HG03103 (cell line): ENCODE measurements at regions not wholly inside any gene's neighbourhood (a gene's known extent, or its start where the extent isn't known, plus 50 kb on each side); places are given as distances from the start of the nearest gene placed in this dataset.
"Not testable (repeated sequence)": the region's sequence is repeated elsewhere in the genome, so short reads cannot be mapped to it uniquely, and the experiment has no call there.

ENCODE experiments used
- ATAC-seq: cut with Tn5 transposase; IDR thresholded peaks from one replicate; pipeline ENCODE4 v1.9.1; 2021; ENCODE audit warnings: low read depth; ENCODE audit not compliant: unreplicated experiment

- ATAC-seq = no peak
Measured at GRCh38 chr2:234805836-234806235, 146.0 kb upstream of the SH3BP4 start.

DNA sequence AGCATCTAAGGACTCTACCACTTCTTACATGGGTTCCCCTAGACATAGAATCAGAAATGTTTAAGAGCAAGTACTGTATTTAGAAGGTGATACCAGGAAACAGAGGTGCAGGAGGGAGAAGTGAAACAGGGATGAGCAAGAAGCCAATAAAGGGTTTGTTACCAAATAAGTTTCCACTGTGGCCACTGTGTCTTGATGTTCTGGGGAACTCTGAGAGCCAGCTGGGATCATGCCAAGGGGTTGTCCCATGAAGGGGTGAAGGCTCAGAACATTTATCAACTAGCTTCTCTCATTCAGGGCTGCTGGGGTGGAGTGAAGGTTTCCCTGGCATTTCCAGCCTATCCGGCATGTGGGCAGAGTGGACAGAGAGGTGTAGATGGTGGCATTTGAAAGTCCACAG, 147.1 kb upstream of the SH3BP4 start:
- no peak for ATAC-seq

GRCh38 chr2:234802845-234803171, 149.0 kb upstream of the SH3BP4 start:
- no peak for ATAC-seq

GRCh38 chr2:234802071-234802844, 149.6 kb upstream of the SH3BP4 start:
- ATAC-seq = no peak

DNA sequence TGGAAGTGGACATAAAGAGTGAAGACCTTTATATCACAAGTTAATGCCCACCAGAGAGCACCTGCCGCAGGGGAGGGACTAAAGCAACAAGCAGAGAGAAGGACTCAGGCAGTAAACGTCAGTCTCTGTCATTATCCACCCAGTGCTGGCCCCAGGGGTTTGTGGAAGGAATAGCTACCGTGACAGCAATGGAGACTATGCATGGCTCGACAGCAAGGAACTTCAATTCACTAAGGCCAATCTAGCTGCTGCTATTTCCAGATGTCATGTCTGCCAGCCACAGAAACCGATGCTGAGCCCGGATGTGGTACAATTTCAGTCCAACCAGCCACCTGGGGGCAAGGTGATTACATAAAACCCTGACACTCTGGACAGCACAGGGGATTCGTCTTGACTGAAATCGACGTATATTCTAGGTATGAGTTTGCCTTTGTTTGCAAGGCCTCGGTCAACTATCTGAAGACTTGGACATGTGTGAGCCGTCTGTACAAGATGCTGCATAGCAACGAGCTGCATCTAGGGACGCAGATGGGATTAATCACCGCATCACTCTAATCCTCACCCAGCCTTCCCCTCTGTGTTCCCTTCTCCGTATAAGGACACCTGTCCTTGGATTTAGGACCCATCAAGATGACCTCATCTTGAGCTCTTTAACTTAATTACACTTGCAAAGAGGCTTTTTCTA, 154.1 kb upstream of the SH3BP4 start:
- no peak for ATAC-seq

- no peak for ATAC-seq
Measured at GRCh38 chr2:234796045-234796591, 155.7 kb upstream of the SH3BP4 start.

GRCh38 chr2:234795272-234795920, 156.4 kb upstream of the SH3BP4 start:
- ATAC-seq = no peak

DNA sequence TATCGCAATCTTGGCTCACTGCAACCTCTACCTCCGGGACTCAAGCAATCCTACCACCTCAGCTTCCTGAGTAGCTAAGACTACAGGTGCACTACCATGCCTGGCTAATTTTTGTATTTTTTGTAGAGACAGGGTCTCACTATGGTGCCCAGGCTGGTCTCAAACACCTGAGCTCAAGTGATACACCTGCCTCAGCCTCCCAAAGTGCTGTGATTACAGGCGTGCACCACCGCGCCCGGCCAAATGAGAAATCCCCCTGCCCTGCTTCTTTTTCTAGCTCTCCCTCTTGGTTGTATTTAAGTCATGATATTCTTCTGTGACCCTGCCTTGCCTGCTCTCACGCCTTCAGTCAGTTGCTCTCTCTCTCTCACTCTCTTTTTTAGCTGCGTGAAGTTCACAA, 157.0 kb upstream of the SH3BP4 start:
- no peak for ATAC-seq

DNA sequence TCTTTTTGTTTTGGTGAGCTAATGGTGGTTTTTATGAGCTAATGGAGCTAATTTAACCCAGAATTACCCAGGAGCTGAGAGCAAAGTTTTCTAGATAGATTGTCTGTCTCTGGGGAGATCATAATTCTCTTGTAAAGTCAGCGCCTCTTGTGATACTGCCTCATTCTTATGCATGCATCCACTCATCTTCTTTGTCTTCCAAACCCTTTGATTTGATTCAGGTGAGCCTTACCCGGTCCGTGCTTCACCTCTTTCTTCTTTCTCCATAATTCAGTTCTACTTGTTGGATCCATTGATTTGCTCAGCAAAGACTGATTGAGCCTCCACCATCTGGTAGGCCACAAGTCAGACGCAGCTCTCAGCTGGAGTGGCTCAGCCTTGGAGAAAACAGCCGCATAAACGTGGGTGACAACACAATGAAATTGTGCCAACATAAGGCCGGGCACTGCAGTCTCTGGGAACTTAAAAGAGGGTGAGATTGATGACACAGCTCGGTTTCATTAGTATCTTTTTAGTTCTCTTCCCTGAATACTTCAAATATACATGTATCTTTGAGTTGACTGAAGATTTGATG, 158.5 kb upstream of the SH3BP4 start:
- no peak for ATAC-seq

DNA sequence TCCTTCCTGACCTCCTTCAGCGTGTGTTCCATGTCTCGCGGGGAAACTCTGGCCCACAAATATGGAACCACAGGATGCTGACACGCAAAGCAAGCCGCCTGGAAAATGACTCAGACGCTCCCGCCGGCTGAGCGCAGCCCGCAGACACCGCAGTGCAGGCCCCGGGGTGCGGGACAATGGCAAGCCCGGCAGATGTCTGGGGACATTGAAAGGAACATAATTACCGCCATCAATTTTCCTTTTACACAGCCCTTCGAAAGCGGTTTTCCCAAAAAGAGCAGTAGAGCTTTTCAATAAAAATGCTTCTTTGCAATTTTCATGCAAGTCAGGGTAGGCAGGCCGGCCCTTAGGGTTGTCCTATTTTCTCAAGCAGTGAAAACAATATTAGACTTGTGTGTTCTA, 159.2 kb upstream of the SH3BP4 start:
- ATAC-seq = no peak

DNA sequence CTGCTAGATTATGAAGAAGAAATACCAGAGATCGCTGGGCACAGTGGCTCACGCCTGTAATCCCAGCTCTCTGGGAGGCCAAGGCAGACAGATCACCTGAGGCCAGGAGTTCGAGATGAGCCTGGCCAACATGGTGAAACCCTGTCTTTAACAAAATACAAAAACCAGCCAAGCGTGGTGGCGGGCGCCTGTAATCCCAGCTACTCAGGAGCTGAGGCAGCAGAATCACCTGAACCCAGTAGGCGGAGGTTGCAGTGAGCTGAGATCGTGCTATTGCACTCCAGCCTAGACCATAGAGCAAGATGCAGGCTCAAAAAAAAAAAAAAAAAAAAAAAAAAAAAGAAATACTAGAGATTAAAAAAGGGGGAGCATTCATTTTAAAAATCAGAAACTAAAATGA, 159.7 kb upstream of the SH3BP4 start:
- not testable (repeated sequence) for ATAC-seq

- no peak for ATAC-seq
Measured at GRCh38 chr2:234790380-234790779, 161.4 kb upstream of the SH3BP4 start.

DNA sequence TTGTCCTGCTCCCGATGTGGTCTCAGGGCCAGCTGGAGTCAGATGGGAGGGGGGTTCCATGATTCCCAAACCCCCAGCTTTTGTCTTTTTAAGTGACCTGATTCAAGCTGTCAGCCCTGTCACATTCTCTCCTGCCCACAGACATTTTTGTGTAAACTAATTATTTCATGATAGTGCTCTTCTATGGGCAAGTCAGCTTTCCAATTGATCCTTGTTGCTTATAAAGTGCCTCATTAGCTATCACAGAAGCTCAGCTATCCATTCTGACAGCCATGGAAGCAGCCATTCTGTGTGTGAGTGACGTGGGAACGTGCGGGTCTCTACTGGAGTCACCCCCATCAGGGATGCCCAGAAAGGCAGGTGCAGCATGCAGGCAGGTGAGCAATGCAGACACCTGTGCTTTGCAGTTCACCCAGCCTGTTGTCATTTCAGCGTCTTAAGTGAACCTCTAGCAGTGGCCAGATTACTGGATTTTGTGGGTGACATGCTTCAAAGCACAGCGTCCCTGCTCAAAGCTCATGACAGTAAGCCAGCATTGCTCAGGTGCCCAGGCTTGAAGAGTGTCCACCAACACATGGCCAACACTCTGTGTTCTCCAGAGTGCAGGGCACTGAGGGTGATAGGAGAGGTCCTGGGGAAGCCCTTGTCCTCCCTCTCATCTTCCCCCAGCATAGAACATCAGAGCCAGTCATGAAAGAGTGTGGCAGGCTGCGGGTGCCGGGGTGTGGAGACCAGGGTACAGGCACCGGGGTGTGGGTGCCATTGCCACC, 162.1 kb upstream of the SH3BP4 start:
- no peak for ATAC-seq

- ATAC-seq = no peak
Measured at GRCh38 chr2:234788841-234789240, 163.0 kb upstream of the SH3BP4 start.

DNA sequence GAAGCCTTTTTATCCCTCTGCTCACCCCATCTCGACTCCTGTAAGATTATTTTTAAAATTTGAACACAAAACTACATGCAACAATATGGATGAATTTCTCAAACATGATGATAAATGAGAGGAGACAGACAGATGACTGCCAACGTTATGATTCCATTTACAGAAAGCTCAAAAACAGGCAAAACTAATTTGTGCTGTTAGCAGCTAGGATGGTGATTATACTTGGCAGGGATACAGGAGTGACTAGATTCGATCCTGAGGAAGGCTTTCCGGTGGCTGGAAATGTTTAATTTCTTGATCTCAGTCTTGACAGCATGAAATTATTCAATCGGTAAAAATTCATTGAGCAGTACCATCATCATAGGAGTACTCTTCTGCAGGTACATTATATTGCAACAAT, 163.4 kb upstream of the SH3BP4 start:
- ATAC-seq = no peak

GRCh38 chr2:234787114-234787513, 164.7 kb upstream of the SH3BP4 start:
- ATAC-seq = no peak

GRCh38 chr2:234773764-234774409, 177.9 kb upstream of the SH3BP4 start:
- ATAC-seq = no peak

DNA sequence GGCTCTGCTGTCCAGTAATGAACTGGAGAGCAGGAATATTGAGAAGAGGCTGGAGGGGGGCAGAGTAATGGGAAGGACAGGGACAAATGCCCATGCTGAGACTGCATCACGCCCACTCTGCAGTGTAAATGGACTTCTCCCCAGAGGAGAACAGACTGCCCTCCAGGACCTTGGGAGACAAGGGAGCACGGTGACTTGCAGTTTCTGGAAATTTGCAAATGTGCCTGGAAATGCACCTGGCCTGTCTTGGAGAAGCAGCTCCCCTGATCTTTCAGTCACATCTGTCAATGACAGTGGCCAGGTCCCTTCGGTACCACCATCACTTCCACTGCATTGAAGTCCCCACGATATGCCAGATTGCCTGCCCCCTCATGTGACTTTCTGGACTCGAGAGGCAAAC, 178.7 kb upstream of the SH3BP4 start:
- no peak for ATAC-seq

- ATAC-seq = no peak
Measured at GRCh38 chr2:234772733-234773060, 179.1 kb upstream of the SH3BP4 start.
